ENCODE measurements at regions not wholly inside any gene's neighbourhood (a gene's known extent, or its start where the extent isn't known, plus 50 kb on each side); places are given as distances from the start of the nearest gene placed in this dataset.
A peak's percentile ranks its signal among the peaks of the same experiment; 100 is the strongest.
"Not testable (repeated sequence)": the region's sequence is repeated elsewhere in the genome, so short reads cannot be mapped to it uniquely, and the experiment has no call there.

DNA sequence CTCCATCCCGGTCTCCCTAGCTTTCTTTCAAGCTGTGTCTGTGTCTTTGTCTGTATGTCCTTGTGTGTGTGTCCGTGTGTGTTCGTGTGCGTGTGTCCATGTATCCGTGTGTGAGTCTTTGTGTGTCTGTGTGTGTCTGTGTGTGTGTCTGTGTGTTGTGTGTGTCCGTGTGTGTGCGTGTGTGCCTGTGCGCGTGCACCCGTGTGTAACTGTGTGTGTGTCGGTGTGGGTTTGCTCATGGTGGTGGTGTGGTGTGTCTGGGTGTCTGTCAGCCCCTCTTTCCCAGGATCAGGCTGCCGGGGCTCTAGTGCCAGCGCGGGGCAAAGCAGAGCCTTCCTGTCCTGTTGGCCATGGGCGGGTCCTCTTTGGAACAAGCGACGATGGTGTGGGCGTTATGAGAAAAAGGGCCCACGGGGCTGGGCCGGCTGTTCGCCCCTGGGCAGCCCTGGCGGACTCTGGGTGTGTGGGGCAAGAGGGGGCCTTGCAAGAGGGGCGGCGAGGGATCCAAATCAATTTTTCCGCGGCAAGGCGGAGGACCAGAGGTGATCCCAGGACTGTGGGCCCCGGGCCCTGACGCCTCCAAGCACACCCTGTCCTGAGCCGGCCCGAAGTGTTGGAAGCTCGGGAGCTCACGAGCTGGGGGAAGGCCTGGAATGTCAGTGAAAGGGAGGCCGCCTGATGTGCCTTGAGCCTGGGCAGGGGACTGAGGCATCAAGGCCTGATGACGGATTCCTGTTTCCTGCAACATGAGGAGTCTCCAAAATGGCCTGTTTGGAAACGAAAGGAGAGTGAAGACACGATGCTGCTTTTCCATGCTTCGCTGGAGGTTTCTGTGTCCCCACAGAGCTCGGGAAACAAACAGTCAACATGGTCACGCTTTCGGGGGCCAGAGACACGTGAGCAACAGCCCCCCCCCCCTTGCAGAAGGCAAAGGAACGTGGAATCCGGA lies 3929.2 kb upstream of the OR11H1 start:
- WGBS = 88% methylated on average over 44 of the region's 44 CpGs

GRCh38 chr22:11599456-11599855 lies 3928.5 kb upstream of the OR11H1 start:
- H3K27me3 ChIP-seq; DNase-seq (ENCODE audit: low spot score in 2 of 2); H3K4me3 ChIP-seq; H3K4me1 ChIP-seq; H3K36me3 ChIP-seq; H3K27ac ChIP-seq: not testable (repeated sequence)
- peaks cover 45% of the 10 kb centered on the region for H3K9me3 ChIP-seq
- WGBS = 89% methylated on average over 9 of the region's 19 CpGs

More for the DNA sequence above, 3929.2 kb upstream of the OR11H1 start:
- peaks cover 52% of the 10 kb centered on the region for H3K9me3 ChIP-seq
- no peaks in the 10 kb centered on the region for H3K27me3 ChIP-seq
- no peak for TF ChIP-seq POLR2A (IDR thresholded peaks at IDR 0.05)
- no peak for TF ChIP-seq EP300 (IDR thresholded peaks at IDR 0.05)
- no peak for TF ChIP-seq POLR2AphosphoS5 (IDR thresholded peaks at IDR 0.05)
- TF ChIP-seq CTCF (IDR thresholded peaks at IDR 0.05) = no peak
- H3K36me3 ChIP-seq = no peaks in the 10 kb centered on the region
- no peaks in the 10 kb centered on the region for H3K4me1 ChIP-seq
- DNase-seq (ENCODE audit: low spot score in 2 of 2) = no peak
- no peak overlapping the region for H3K4me3 ChIP-seq
- no peak overlapping the region for H3K27ac ChIP-seq

DNA sequence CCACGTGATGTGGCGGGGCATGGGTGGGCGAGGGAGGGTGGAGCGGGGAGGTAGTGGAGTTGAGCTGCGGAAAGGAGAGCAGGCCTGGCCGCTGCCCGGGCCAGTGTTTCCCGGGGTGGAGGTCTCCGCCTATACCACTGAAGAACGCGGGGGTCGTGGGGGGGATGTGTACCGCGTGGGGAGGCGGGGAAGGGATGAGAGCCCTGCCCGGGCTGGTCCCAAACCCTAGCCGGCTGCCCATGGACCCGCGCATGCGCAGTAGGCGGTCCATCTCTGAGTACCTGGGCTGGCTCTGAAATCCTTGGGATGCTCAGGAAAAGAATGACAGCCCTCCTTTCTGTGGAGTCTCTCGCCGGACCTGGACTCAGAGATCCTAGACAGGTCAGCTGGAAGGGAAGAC lies 3927.8 kb upstream of the OR11H1 start:
- WGBS = 89% methylated on average over 23 of the region's 23 CpGs
- peaks cover 44% of the 10 kb centered on the region for H3K9me3 ChIP-seq
- DNase-seq (ENCODE audit: low spot score in 2 of 2) = not testable (repeated sequence)

DNA sequence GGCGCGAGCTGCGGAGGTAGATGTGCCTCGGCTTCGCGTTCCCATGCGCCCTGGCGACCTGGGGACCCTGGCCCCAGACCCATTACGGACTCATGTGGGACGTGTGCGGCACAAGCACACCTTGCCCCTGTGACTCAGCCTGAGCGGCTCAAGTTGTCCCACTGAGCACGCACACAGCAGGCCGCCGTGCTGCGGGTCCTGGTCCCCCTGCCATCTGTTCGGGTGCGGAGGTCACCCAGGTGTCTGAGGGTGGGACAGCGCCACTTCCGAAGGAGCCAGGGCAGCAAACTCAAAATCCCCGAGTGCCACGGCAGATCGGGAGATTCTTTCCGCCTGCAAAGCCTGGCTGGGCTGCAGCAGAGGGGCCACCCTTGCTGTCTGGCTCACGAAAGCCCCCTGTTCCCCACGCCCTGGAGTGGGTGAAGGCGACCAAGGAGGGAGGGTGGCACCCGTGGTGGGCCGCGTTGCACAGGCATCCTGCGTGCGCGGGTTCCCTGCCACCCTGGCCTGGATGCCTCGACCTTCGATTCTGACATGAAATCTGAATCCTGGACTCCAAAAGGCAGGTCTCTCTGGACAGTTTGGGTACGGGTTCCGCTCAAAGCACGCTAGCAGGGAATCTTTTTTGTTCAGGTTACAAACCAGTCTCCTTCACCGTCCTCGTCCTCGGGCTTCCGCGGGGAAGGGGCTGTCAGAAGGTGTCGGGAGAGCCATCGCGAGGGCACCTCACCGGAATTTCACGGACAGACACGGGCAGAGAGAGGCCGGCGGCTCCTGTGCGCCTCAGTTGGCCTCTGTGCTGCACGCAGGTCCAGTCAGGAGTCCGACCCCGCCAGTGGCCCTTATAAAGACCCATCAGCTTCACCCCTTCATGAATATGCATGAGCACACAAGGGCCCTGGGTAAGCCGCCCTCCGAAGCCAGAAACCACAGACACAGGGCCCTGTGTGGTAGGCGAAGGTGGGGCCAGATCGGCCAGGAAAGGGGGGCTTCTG lies 3926.8 kb upstream of the OR11H1 start:
- H3K36me3 ChIP-seq; H3K4me1 ChIP-seq; H3K4me3 ChIP-seq; H3K27ac ChIP-seq; DNase-seq (ENCODE audit: low spot score in 2 of 2); H3K27me3 ChIP-seq: not testable (repeated sequence)
- H3K9me3 ChIP-seq = peaks cover 53% of the 10 kb centered on the region
- WGBS = 83% methylated on average over 47 of the region's 59 CpGs

More for the DNA sequence above, 3927.8 kb upstream of the OR11H1 start:
- H3K36me3 ChIP-seq, H3K27me3 ChIP-seq, H3K27ac ChIP-seq, H3K4me1 ChIP-seq, H3K4me3 ChIP-seq: not testable (repeated sequence)

- not testable (repeated sequence) for H3K4me1 ChIP-seq; DNase-seq (ENCODE audit: low spot score in 2 of 2); H3K36me3 ChIP-seq; H3K27ac ChIP-seq; H3K4me3 ChIP-seq; H3K27me3 ChIP-seq
- peaks cover 51% of the 10 kb centered on the region for H3K9me3 ChIP-seq
- 77% methylated on average over 41 of the region's 41 CpGs for WGBS
Measured at GRCh38 chr22:11604635-11605395, 3923.2 kb upstream of the OR11H1 start.

GRCh38 chr22:11605468-11605981 lies 3922.5 kb upstream of the OR11H1 start:
- peaks cover 47% of the 10 kb centered on the region for H3K9me3 ChIP-seq
- TF ChIP-seq CTCF (IDR thresholded peaks at IDR 0.05) (no peak), EP300 (IDR thresholded peaks at IDR 0.05) (no peak), POLR2A (IDR thresholded peaks at IDR 0.05) (no peak)
- WGBS = 84% methylated on average over 30 of the region's 30 CpGs
- no peaks in the 10 kb centered on the region for H3K36me3 ChIP-seq
- H3K4me3 ChIP-seq = no peak overlapping the region
- no peaks in the 10 kb centered on the region for H3K27me3 ChIP-seq
- DNase-seq (ENCODE audit: low spot score in 2 of 2) = peak in 1 of 2 donors; percentile 82
- no peak overlapping the region for H3K27ac ChIP-seq
- no peaks in the 10 kb centered on the region for H3K4me1 ChIP-seq

GRCh38 chr22:11606047-11607000 lies 3921.7 kb upstream of the OR11H1 start:
- not testable (repeated sequence) for H3K27ac ChIP-seq; DNase-seq (ENCODE audit: low spot score in 2 of 2); H3K27me3 ChIP-seq; H3K4me1 ChIP-seq; H3K4me3 ChIP-seq; H3K36me3 ChIP-seq
- 79% methylated on average over 42 of the region's 42 CpGs for WGBS
- peaks cover 47% of the 10 kb centered on the region for H3K9me3 ChIP-seq

DNA sequence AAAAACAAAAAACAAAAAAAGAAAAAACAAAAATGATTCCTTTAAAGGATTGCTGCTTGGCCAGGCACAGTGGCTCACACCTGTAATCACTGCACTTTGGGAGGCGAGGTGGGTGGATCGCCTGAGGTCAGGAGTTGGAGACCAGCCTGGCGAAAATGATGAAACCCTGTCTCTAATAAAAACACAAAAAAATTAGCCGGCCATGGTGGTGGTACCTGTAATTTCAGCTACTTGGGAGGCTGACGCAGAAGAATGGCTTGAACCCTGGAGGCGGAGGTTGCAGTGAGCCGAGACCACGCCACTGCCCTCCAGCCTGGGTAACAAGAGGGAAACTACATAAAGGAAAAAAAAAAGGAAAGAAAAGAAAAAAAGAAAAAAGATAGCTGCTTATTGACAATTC lies 3920.8 kb upstream of the OR11H1 start:
- not testable (repeated sequence) for H3K4me1 ChIP-seq; DNase-seq (ENCODE audit: low spot score in 2 of 2); H3K27ac ChIP-seq; H3K4me3 ChIP-seq; H3K27me3 ChIP-seq; H3K36me3 ChIP-seq
- WGBS = 85% methylated on average over 8 of the region's 8 CpGs
- H3K9me3 ChIP-seq = peaks cover 42% of the 10 kb centered on the region

DNA sequence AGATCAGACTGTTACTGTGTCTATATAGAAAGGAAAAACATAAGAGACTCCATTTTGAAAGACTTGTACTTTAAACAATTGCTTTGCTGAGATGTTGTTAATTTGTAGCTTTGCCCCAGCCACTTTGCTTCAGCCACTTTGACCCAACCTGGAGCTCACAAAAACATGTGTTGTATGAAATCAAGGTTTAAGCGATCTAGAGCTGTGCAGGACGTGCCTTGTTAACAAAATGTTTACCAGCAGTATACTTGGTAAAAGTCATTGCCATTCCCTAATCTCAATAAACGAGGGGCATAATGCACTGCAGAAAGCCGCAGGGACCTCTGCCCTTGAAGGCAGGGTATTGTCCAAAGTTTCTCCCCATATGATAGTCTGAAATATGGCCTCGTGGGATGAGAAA lies 3919.5 kb upstream of the OR11H1 start:
- DNase-seq (ENCODE audit: low spot score in 2 of 2); H3K27ac ChIP-seq; H3K36me3 ChIP-seq; H3K4me1 ChIP-seq; H3K27me3 ChIP-seq; H3K4me3 ChIP-seq: not testable (repeated sequence)
- H3K9me3 ChIP-seq = peaks cover 55% of the 10 kb centered on the region
- WGBS = 75% methylated on average over 5 of the region's 5 CpGs

Data from suprapubic skin (tissue), 4 donors.